Hematopoietic multipotent progenitor cell treated with erythropoietin and hydrocortisone succinate and interleukin-3 and kit ligand, for 8 days (in vitro differentiated cells): ENCODE measurements at regions not wholly inside any gene's neighbourhood (a gene's known extent, or its start where the extent isn't known, plus 50 kb on each side); places are given as distances from the start of the nearest gene placed in this dataset.
A peak's percentile ranks its signal among the peaks of the same experiment; 100 is the strongest.
"Not testable (repeated sequence)": the region's sequence is repeated elsewhere in the genome, so short reads cannot be mapped to it uniquely, and the experiment has no call there.

ENCODE experiments used
- DNase-seq: peaks from one replicate; pipeline ENCODE4 v3.0.0-alpha.2; 2015

DNA sequence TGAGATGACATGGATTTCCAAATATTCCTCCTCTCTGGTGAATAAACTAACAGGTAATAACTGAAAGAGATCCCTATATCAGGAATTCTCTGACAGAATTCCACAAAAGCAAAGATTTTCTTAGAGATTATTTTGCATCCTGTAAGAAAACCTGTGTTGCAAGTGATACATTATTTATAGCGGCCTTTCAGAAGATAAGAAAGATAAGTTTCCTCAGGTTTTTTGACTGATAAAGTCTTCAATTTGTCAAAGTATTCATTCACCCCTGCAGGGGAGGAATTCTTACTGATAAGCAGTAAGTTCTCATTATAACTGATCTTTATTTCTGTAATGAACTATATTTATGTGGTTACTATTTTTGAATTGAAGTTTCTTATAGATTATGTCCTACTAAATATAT, 554.0 kb downstream of the ARL4A start:
- DNase-seq: no peak

DNA sequence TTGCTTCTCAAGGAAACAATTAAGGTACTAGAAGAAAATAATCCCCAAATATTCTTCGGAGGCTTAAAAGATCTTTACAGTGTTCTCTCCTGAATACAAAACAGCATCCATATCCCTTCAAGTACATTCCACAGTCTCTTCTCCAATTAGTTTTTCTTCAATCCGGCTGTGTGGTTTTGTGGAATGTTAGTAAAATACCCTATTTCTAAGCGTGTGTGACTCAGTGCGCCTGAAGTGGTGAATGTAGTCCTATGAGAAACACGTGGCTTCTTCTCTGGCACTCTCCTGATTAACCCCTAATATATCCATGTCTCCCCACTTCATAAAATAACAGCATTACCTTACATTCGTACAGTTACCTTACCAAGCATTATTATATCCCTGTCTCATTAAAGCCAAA, 570.2 kb downstream of the ARL4A start:
- DNase-seq: no peak

DNA sequence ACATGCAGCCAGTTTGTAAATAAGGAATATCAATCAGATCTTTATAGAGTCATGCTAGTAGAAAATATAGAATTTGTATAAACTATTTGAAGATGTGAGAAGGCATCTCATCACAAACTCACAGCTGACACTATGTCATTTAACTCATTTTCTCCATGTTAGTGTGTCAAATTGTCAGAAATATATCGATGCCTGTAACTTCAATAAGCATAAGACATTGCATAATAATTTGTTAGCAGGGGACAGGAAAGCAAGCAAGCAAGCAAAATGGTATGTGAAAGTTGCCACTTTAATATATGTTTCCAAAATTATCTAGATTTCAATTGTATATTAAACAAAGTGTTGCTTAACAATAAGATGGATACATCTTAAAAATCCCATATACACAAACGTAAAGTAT, 571.0 kb downstream of the ARL4A start:
- DNase-seq: no peak

DNA sequence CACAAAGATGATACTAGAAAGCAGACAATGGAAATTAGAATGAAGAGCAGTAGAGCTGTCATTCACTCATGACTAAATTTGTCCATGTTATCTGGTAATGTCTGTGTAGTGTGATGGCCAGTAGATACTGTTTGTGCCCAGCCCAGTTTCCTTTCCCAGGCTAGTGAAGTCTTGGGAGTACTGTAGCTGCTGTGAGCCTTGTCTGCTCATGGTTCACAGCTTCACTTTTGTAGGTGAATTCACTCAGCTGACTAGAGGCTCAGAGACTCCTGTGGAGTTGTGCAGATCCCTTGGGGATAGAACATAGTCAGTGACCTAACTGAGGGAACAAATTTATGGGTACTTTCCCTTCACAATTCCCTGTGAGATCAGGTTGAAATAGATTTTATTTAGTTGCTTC, 572.5 kb downstream of the ARL4A start:
- DNase-seq: peak; percentile 23

DNA sequence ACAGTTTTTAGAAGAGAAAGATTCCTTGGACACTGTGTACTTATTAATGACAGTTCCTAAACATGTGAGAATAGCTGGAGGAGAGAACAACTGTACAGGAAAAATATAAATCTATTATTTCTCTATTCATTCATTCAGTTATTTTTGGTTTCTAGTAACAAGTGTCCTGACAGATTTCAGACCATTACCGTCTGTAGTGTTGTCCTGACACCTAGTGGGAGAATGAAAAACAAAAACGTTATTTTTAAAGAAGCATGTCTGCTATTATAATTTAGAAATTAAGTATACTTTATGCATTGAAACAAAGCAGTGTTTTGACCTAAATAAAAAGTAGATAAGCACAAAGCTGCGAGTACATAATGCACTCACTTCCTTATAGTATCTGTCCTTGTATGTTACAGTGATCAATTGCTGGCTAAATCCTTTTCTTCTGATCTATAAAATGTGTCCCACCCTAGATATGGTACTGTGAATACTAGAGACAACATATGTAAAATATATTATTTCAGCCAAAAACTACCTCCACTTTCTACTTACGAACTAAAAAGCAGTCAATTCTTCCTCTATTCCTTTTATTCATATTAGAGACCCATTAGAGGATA, 575.6 kb downstream of the ARL4A start:
- DNase-seq: peak; percentile 55

DNA sequence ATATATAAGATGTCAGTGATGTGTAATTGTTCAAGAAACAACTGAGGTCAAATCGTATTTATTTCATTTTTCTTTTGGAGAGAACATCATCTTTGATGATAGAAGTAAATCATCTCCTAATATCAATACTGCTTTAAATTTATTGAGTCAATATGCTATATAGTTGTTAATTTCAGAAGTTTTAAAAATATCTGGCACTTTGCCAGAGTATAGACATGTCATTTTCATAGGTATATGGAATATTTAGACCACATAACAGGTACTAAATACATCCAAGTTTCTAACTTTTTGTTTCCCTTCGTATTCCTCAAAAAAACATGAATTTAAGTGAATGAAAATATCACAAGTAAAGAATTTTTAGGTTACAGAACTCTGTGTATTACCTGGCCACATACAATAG, 577.8 kb downstream of the ARL4A start:
- no peak for DNase-seq

DNA sequence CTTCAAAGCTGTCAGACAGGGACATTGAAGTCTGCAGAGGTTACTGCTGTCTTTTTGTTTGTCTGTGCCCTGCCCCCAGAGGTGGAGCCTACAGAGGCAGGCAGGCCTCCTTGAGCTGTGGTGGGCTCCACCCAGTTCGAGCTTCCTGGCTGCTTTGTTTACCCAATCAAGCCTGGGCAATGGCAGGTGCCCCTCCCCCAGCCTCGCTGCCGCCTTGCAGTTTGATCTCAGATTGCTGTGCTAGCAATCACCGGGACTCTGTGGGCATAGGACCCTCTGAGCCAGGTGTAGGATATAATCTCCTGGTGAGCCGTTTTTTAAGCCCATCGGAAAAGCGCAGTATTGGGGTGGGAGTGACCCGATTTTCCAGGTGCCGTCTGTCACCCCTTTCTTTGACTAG, 586.8 kb downstream of the ARL4A start:
- DNase-seq: not testable (repeated sequence)

DNA sequence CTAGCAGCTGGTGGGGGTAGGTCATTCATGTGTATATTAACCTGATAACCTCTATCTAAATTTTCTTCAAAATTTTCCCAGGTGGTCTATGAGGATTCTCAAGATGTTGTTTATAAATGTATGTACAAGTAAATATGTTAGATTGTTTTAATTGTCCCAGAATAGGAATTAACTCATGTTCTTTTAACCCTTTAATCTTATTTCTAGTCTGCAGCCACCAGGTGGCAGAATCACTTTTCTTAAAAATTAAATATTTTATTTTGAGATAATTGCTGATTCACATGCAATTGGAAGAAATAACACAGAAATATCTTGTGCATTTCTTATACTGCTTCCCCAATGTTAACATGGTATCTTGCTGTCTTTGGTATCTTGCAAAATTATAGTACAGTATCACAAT, 589.5 kb downstream of the ARL4A start:
- no peak for DNase-seq

DNA sequence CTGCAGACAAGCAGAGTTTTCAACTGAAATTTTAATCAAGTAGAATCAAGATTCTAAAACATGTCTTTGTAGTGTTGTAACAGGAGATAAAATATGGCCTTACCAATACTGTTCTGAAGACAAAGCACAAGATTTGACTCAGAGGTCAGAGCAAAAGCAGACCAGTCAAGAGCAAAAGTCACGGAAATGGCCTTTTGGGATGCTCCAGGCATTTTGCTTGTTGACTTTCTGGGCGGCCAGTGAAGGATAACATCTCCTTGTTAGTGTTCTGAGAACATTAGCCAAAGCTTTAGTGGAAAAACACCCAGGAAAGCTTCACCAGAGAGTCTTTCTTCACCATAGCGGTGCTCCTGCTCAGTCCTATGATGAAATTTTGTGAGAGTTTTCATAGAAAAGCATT, 590.6 kb downstream of the ARL4A start:
- DNase-seq: no peak

DNA sequence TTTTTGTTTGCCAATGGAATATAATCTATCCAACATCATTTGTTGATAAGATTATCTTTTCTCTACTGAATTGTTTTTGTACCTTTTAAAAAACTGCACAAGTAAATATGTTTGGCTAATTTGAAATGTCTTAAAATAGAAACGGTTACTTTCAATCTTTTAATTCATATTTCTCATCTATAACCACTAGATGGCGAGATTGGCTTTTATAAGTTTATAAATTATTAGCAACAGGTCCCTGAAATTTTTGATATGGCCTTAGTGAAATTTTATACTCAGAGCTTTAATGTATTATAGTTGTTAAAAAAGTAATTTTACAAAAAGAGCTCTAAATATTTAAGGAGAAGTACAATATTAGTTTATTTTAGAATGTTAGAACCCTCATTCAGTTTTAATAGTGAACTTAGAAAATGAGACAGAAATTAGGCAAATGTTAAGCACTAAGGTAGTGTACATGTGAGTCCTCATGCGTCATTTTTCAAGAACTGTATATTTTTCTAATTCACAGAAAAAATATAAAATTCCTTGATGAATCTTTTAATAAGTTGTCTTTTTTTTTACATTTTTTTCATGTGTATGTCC, 592.5 kb downstream of the ARL4A start:
- peak; percentile 57 for DNase-seq

DNA sequence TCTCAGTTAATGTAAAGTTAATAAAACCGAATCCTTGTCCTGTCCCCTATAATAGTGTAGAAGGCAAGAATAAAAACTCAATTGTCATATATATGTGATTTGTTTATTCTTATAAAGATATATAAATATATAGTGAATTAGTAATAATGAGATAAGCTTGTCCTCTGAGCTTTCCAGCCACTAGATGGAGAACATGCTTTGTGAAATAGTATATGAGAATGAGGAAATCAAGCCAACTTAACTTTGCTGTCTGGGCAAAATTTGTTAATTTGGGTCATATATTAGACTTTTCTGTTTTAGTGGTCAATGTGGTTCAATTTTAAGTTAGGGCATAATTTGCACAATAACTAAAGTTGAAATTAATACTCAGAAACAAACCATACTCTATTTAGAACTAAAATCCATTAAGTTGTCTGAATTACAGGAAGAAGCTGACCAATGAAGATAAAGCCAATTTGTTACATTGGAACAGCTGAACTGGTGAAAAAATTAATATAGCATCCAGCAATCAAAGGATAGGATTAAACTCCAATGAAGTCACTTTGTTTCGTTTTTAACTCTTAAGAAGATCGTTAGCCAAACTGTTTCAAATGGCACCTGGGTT, 595.0 kb downstream of the ARL4A start:
- DNase-seq: no peak

DNA sequence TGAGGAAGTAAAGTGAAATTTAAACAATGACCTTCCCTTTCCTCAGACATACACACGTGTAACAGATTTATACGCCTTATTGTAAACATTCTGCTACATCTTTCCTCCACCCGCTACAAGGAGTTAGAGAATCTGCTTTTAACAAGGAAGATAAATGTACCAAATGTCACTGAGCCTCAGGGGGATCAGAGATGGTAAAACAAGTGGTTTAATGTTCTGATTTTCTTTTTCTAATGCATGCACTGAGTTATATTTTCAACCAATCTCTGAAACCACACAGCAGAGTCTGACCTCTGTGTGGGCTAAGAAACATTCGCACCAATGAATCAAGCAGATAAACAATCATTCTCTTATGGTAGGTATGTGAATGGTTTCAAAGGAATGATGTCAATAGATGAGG, 599.5 kb downstream of the ARL4A start:
- DNase-seq: no peak

DNA sequence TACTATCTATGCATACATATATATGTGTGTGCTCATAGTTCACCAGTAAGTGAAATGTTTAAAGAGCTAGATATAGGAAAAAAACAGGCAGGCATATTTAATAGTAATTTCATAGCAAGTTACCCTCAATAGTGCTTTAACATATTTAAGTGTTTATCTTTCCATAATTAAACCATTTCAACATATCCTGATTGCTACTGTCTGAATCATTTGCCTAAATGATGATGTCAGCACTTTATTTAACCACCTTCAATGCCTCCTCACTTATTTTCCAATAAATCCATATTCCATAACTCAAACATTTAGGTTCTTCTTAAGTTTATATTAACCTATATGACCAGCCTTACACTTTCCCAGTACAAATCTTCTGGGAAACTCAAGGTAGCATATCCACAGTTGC, 601.1 kb downstream of the ARL4A start:
- DNase-seq: no peak

DNA sequence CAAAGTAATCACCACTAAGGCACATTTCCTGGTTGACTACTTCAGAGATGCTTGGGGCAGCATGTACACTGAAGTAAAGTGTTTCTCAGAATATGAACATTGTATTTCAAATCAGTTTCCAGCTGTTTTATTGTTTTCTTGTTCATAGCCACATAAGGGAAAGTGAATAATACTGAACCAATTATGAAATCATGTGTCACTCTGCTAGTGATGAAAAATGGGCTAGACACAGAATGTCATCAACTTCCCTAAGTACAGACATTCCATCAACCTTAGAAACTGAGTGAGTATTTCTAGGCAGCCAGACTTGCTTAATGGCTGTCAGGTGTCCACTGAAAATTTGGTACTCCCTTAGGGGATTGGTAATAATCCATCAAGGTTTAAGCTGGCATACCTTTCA, 603.5 kb downstream of the ARL4A start:
- DNase-seq: no peak

DNA sequence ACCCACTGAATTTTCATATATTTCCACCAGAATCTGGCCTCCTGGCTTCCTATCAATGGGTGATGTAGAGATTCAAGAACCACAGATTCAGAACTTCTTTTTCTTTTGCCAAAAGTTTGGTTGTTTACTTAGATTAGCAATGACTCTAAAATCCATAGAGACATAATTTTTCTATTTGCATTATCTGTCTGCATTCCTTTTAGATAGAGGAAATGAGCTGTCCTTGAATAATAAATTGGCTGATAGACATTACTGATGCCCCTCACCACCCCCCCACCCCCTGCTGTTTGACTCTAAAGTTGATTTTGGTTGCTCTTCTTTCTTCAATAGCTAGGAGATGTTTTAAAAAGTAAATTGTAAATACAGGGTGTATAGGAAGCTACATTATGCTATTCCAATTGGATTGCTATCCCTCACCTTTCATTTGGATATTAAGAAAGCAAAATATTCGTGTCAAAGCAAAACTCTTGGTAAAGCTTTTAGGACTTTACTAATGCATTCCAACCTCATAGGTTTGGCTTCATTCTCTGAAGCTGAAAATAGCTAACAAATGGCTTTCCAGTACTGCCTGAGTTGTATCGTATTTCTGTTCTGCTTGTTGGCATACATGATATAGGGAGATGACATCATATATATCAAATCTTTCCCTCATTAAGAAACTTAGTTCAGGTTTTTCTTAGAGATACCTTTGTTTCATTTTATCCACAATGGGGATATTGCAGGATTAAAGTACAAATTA, 606.0 kb downstream of the ARL4A start:
- DNase-seq: no peak

DNA sequence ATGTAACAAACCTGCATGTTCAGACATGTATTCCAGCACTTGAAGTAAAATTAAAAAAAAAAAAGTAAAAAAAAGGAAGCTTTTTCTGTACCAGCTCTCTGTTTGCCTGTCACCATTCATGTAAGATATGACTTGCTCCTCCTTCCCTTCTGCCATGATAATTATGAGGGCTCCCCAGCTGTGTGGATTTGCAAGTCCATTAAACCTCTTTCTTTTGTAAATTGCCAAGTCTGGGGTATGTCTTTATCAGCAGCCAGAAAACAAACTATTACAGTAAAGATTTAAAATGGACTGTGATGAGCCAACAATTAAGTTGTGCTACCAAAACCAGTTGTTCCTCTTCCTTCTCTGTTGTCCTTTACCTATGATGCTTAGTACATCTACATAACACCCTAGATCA, 619.6 kb downstream of the ARL4A start:
- no peak for DNase-seq

DNA sequence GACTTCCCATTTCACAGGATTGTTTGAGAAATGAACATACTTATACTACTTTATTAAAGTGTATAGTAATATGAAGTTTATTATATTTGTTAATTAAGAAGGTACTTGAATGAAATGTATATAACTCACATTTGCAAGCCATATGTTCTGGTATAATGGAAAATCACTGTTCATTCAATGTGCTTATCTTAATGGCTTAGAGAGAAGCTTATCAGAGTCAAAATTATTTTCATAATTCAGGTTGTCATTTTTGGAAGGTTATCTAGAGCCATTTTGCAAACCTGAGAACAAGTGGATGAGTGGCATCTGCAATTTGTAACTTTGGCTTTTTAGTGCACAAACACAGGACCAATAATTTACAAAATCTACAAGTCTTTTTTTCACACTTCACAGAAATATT, 621.0 kb downstream of the ARL4A start:
- no peak for DNase-seq

DNA sequence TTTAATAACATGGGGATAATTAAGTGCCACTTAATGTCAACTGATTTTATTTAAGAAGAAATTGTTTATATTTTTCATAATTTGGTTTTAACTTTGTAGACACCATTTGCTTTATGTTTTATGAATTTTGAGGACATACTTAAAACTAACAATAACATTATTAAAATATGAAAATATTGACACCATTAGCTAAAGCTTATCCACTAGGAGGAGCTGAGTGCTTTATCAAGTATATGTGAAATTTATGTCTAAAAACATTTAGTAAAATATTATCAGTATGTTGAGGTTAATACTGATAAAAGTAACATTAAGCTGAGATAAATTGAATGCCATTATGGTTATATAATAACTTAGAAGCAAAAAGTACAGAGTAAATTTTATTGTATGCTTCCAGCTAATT, 622.1 kb downstream of the ARL4A start:
- no peak for DNase-seq

DNA sequence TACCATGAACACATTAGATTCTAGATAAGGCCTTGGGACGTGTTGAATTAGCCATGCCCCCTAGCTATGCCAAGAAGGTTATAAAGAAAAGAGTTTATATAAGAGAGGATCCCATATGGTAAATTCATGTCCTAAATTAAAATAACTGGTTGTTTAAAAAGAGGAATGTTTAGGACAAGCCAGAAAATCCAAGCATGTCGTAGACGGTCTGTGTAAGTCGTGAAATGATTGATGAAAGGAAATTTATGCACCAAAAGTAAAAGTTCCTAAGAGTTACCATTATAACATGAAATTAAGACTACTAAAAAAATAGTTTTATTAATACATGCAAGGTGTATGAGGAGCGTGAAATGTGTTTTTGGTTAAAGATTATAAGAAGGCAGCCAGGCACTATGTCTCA, 624.9 kb downstream of the ARL4A start:
- DNase-seq: peak; percentile 1

DNA sequence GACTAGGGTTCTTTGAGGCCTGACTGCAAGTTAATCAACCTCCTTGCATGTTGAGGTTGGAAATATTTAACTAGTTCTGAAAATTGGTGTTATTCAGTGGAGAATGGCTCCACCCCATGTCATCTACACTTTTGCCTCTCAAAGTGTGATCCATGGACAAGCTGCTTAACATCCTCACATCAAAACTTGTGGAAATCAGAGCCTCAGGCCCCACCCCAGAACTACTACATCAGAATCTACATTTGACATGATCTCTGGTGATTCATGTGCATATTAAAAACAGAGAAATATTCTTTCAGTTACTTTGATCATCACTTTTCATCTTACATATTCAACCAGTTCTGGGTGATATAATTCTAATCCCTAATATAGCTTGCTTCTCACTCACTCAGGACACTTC, 632.9 kb downstream of the ARL4A start:
- DNase-seq: no peak

DNA sequence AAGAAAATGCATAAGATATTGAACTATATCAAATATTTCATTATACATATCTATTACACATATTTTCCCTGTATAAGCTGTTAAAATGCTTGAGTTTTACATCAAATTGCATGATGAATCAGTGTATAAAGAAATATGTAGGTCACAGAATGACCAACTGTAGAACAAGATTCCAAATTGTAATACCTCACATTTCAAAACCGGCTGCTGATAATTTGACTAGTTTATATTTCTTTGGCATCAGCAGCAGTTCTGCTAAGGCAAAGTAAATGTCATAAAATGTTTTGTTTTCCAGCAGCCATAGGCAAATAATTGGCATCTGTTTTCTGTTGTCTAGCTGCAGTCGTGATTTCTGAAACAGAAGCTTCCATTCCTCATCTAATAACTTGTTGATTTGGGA, 633.9 kb downstream of the ARL4A start:
- no peak for DNase-seq

DNA sequence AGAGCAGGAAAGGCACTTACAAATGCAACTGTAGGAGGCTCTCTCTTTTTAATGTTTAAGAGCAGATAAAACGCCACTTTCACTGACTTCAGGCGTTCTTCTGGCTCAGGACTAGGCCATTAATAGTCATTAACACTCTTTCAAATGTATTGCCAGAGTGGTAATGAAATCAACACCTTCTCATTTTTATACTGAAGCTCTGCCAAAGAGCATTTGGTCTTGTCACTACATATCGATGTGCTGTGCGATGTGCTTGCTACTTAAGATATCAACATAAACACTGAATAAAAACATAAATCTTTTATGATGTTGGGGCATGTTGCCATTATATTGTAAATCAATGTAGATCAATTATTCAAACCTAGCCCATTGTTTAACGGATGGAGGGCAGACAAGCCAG, 634.7 kb downstream of the ARL4A start:
- DNase-seq: no peak

DNA sequence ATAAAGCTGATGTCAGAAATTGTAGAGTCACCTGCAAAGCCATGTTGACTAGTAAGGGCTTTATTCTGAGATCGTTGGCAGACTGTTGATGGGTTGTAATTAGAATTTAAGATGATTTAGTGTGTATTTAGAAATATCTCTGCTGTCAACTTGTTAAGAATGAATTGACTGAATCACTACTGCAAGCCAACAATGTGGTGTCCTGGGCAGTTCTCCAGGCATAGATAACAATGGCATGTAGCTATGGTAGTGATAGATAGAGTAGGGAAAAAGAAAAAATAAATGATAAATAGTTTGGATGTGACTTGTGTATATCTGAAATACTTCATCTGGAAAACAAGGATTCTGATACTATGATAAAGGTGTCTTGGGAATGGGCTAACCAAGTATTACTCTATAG, 640.2 kb downstream of the ARL4A start:
- DNase-seq: no peak

DNA sequence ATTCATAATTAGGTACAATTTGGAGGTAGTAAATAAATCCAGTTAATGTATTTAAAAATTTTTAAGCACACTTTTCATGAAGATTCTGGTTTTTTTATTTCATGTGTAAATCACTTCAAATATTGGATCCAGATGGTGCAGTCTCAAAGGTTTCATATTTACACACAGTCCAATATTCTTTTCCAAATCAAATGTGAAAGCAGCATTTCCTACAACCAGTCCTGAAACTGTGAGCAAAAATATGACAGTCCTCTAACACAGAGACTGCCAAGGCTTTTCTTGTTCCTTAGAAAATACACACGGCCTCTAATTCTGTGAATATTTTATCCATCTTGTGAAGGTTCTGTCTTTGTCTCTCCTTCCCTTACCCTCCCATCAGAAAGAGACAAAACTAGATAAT, 645.9 kb downstream of the ARL4A start:
- no peak for DNase-seq
